Adrenal gland (tissue), 9 donors: ENCODE measurements at regions not wholly inside any gene's neighbourhood (a gene's known extent, or its start where the extent isn't known, plus 50 kb on each side); places are given as distances from the start of the nearest gene placed in this dataset.

Experiments used
- DNase-seq, 7 donors: peaks; one replicate each; pipeline ENCODE4 v3.0.0-alpha.2; 2019 to 2020
- H3K27ac ChIP-seq, 5 donors: fragments of 200-600 bp; sonication (generic) in 4 of 5; 1 replicate in 3 of 5; 2 replicates in 2 of 5; pipeline versions ENCODE4 v1.5.1 to v1.8.0; 2016 to 2020; ENCODE audit warnings: mild to moderate bottlenecking in 1 of 5
- H3K27me3 ChIP-seq: fragments of 200-600 bp; 2 replicates; pipeline ENCODE4 v1.8.0; 2021
- H3K36me3 ChIP-seq, 2 donors: fragments of 200-600 bp; replicated peaks in 1 of 2; 1 replicate in 1 of 2; 2 replicates in 1 of 2; pipeline versions ENCODE4 v1.5.1 to v1.8.0; 2018 to 2022
- H3K4me1 ChIP-seq, 2 donors: fragments of 200-600 bp; replicated peaks in 1 of 2; 1 replicate in 1 of 2; 2 replicates in 1 of 2; pipeline versions ENCODE4 v1.5.1 to v1.8.0; 2018 to 2021
- H3K4me3 ChIP-seq, 4 donors: fragments of 200-600 bp; sonication (generic) in 3 of 4; one replicate each; pipeline ENCODE4 v1.5.1; 2016 to 2018
- H3K9me3 ChIP-seq, 3 donors: fragments of 200-600 bp; sonication (generic) in 1 of 3; replicated peaks in 1 of 3; 1 replicate in 2 of 3; 2 replicates in 1 of 3; pipeline versions ENCODE4 v1.5.1 to v1.8.0; 2016 to 2021
- CTCF ChIP-seq, 6 experiments: fragments of 450-650 bp in 4 of 6; fragments of 200-600 bp in 2 of 6; sonication (generic) in 1 of 6; IDR thresholded peaks; 1 replicate in 5 of 6; 2 replicates in 1 of 6; pipeline versions ENCODE4 v1.5.1 to v1.8.0; 2016 to 2021; ENCODE audit warnings: antibody characterized with exemption in 6 of 6, mild to moderate bottlenecking in 2 of 6, moderate library complexity in 1 of 6
- POLR2A ChIP-seq, 2 donors: fragments of 450-650 bp; IDR thresholded peaks; one replicate each; pipeline ENCODE4 v1.6.1; 2017; ENCODE audit warnings: antibody characterized with exemption in 2 of 2, mild to moderate bottlenecking in 2 of 2, moderate library complexity in 1 of 2
- WGBS, 4 donors: extraction: QIAGEN DNeasy Blood & Tissue Kit in 2 of 4; methylation state at CpG; one replicate each; pipeline versions ENCODE4 v1.1.5 to v1.1.7; 2013 to 2017; 5-methylcytosine and 5-hydroxymethylcytosine counted together
- intact Hi-C, 2 donors: fragments of 100-400 bp; cut with DNase I; formaldehyde crosslinking; loops; one replicate each; pipeline versions ENCODE4 v1.14.1 to v1.15.0; 2022 to 2023
- donor health status: healthy with polysubstance abuse.
- donor health status: Bipolar disorder and iron deficiency.
- donor health status: DM: yes; HTN: yes; CAD: no.
- donor health status: DM: no; HTN: no; CAD: no.
- donor health status: DM: no; HTN: no; CAD: no.

GRCh38 chr12:102722147-102722546 is 194.9 kb downstream of the PAH start:
- intact Hi-C loops = no loop called here
- Histone ChIP-seq H3K27me3 (no peaks in the 10 kb centered on the region), H3K9me3 (peaks cover 0 to 3% (median 0%) of the 10 kb centered on the region in 3 donors), H3K4me3 (no peak overlapping the region), H3K36me3 (no peaks in the 10 kb centered on the region), H3K4me1 (no peaks in the 10 kb centered on the region), H3K27ac (no peak overlapping the region)
- TF ChIP-seq CTCF (IDR thresholded peaks at IDR 0.05) = no peak
- no peak for TF ChIP-seq POLR2A (IDR thresholded peaks at IDR 0.05)
- WGBS, 4 donors = 82 to 87% (median 84%) methylated on average over 2 of the region's 2 CpGs
- no peak for DNase-seq

GRCh38 chr12:102708108-102708507 is 208.9 kb downstream of the PAH start:
- 73 to 90% (median 80%) methylated on average over 3 of the region's 3 CpGs for WGBS, 4 donors
- TF ChIP-seq CTCF (IDR thresholded peaks at IDR 0.05) = no peak
- no peak for TF ChIP-seq POLR2A (IDR thresholded peaks at IDR 0.05)
- no peak for DNase-seq
- intact Hi-C loops = no loop called here
- H3K4me1 ChIP-seq = no peaks in the 10 kb centered on the region
- no peaks in the 10 kb centered on the region for H3K36me3 ChIP-seq
- H3K9me3 ChIP-seq = no peaks in the 10 kb centered on the region
- H3K27me3 ChIP-seq = no peaks in the 10 kb centered on the region
- H3K27ac ChIP-seq = no peak overlapping the region
- H3K4me3 ChIP-seq = no peak overlapping the region

GRCh38 chr12:102702447-102703114 is 214.5 kb downstream of the PAH start:
- Histone ChIP-seq H3K4me3 (no peak overlapping the region), H3K4me1 (no peaks in the 10 kb centered on the region), H3K9me3 (no peaks in the 10 kb centered on the region), H3K27me3 (no peaks in the 10 kb centered on the region), H3K36me3 (no peaks in the 10 kb centered on the region), H3K27ac (no peak overlapping the region)
- intact Hi-C loops = no loop called here
- DNase-seq = peak; percentile 15 to 65 (median 50)
- TF ChIP-seq POLR2A (IDR thresholded peaks at IDR 0.05) (no peak), CTCF (IDR thresholded peaks at IDR 0.05) (peak; percentile 42 to 59 (median 52))
- 45 to 55% (median 46%) methylated on average over 6 of the region's 6 CpGs for WGBS, 4 donors

GRCh38 chr12:102696045-102696444 is 215.7 kb upstream of the IGF1 start:
- Histone ChIP-seq H3K9me3 (no peaks in the 10 kb centered on the region), H3K4me3 (no peak overlapping the region), H3K36me3 (no peaks in the 10 kb centered on the region), H3K27ac (no peak overlapping the region), H3K27me3 (no peaks in the 10 kb centered on the region), H3K4me1 (no peaks in the 10 kb centered on the region)
- intact Hi-C loops = no loop called here
- DNase-seq = no peak
- TF ChIP-seq CTCF (IDR thresholded peaks at IDR 0.05) = no peak
- TF ChIP-seq POLR2A (IDR thresholded peaks at IDR 0.05) = no peak
